Stimulated activated CD8-positive, alpha-beta memory T cell treated with anti-CD3 and anti-CD28 coated beads, Interleukin-4, amount 100 ng/mL, for 4 hours (primary cell): ENCODE measurements at regions not wholly inside any gene's neighbourhood (a gene's known extent, or its start where the extent isn't known, plus 50 kb on each side); places are given as distances from the start of the nearest gene placed in this dataset.

Source experiments
- DNase-seq, 2 donors: peaks; one replicate each; pipeline ENCODE4 v3.0.0-alpha.2; 2020; ENCODE audit warnings: low read depth in 2 of 2, low spot score in 1 of 2

GRCh38 chr9:20291201-20291600, 331.1 kb downstream of the MLLT3 start:
- DNase-seq: no peak

- no peak for DNase-seq
These were observed 332.0 kb downstream of the MLLT3 start for GRCh38 chr9:20290257-20290656.

- no peak for DNase-seq
These were observed 332.8 kb downstream of the MLLT3 start for GRCh38 chr9:20289423-20290010.

DNA sequence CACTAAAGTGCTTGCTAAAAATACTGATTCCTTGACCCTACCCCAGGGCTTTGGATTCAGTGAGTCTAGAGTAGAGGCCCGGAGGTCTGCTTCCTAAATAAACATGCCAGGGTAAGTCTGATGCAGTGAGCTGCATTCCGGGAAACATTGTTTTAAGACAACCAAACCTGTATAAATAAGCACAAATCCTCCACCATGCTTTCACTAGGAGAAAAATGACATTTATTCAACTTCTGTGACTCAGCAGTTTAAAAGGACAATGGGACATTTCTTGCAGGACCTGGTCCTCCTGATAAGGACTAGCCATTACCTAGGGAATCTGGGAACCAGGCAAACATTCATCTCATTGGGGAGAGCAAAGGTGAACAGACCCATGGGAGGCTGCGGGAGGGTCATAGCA, 335.3 kb downstream of the MLLT3 start:
- no peak for DNase-seq

- DNase-seq: no peak
These were observed 336.1 kb downstream of the MLLT3 start for GRCh38 chr9:20286154-20286700.

- no peak for DNase-seq
These were observed 337.6 kb downstream of the MLLT3 start for GRCh38 chr9:20284601-20285289.

DNA sequence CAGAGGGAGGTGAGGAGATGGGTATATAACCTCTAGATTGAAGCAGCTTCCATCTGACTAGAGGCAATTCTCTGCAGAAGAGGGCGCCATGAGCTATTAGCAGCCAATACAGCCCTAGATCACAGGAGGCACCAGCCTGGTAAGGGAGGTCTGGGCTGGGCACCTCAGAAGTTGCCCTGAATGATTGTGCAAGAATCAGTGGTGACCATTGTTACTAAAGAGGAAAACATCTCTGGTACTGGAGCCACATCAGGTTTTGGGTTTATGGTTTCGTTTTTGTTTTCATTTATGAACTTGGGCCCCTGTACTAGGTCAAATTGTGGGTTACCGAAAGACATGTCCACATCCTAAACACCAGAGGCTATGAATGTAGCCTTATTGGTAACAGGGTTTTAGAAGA, 342.0 kb downstream of the MLLT3 start:
- DNase-seq: no peak

- no peak for DNase-seq
These were observed 345.5 kb downstream of the MLLT3 start for GRCh38 chr9:20276762-20277161.

DNA sequence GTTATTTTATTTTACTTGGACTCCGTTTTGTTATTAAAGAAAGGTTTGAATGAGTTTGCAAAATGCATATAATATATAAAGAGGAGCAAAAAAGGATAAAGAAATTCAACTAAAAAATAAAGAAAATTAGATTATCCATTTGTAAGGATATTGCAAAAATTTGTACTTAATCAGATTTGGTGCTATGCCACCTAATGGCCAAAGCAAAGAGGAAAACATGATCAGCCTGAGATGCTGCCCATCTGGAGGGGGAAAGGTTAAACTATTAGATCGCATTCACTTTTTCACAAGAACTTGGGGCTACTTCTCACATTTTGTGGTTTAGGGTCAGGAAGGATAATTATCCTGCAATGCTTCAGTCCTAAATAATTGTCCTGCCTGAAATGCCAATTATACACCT, 350.6 kb downstream of the MLLT3 start:
- no peak for DNase-seq

DNA sequence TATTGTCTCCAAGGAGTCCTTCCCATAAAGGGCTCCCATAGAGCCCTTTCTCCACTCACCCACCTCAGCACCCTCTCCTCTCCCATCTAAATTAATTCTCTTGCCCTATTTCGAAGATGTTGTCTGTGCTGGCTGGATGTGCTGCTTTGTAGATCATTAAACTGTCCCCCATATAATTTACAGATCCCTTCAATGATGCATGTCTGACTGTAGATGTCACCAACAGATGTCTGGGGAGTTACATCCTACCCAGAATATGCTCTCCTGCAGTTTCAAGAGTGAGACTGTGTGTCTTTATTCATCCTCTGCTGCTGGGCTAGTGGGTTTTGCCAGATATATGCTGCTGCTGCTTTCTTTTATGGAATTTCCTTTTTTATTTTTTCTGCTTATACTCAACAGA, 351.2 kb downstream of the MLLT3 start:
- DNase-seq: no peak

GRCh38 chr9:20270161-20270560, 352.1 kb downstream of the MLLT3 start:
- DNase-seq: no peak

GRCh38 chr9:20269620-20270019, 352.7 kb downstream of the MLLT3 start:
- DNase-seq: no peak

DNA sequence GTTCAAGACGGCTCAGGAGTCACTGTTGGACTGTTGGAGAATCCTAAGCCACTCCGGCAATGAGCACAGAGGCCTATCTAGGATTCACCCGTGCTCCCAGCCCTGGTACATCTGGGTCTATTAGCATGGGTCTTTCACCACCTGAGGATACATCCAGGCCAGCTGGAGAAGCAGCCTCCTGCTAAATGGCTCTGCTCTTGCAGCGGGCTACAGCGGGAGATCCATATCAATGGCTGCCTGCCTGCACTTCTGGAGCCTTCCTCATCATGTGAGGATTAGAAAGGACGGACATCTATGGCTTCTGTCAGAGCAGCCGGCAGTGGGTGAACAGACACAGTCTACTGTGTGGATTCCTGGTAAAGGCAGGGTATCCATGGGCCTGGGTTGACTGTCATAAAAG, 357.4 kb downstream of the MLLT3 start:
- no peak for DNase-seq

- no peak for DNase-seq
These were observed 359.7 kb downstream of the MLLT3 start for GRCh38 chr9:20262611-20263010.

DNA sequence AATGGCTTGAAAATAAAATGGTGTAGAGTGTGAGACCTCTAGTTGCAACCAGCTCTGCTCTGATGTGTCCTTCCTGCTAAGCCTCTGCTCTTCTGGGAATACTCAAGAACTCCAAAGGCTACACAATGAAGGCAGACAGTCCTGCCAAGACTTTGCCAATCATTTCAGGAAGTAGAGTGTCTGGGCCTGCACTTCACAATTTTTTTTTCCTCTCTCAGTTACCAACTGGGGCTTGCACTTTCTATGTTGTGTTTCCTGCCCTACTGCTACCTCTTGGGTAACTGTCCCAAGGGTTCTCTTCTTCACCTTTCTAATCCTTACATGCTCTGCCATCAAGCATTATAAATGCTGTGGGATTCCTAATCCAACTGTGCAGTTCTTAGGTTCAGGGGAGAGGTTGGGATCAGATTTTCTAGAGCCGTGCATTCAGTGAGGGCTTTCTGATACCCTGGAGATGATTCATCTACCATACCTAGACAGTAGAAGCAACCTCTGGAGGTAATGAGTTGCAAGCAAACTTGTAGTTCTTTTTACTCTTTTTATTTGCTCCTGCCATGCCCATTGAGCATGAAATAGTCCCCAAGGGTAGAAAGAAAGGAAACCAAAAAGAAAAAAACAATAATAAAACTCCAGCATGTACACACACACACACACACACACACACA, 365.9 kb downstream of the MLLT3 start:
- no peak for DNase-seq

DNA sequence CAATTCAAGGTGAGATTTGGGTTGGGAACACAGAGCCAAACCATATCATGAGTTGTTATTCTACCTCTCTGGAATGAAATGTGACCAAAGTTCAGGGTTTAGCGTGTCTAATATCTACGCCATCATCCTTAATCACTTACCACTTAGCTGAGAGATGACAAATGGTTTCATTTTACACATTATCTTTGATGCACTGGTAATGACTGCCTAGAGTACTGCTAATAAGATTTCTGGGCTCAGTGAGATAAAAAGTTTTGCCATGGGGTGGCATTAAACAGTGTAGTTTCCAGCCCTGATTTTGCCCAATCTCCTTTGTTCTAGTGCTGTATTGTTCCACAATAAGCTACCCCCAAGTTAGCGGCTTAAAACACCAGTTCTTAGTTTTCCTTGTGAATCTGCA, 367.2 kb downstream of the MLLT3 start:
- DNase-seq: no peak

GRCh38 chr9:20253635-20254034, 368.7 kb downstream of the MLLT3 start:
- DNase-seq: no peak

- no peak for DNase-seq
These were observed 369.5 kb downstream of the MLLT3 start for GRCh38 chr9:20252778-20253177.

- no peak for DNase-seq
These were observed 371.5 kb downstream of the MLLT3 start for GRCh38 chr9:20250791-20251190.

- DNase-seq: no peak
These were observed 378.0 kb downstream of the MLLT3 start for GRCh38 chr9:20244271-20244670.

DNA sequence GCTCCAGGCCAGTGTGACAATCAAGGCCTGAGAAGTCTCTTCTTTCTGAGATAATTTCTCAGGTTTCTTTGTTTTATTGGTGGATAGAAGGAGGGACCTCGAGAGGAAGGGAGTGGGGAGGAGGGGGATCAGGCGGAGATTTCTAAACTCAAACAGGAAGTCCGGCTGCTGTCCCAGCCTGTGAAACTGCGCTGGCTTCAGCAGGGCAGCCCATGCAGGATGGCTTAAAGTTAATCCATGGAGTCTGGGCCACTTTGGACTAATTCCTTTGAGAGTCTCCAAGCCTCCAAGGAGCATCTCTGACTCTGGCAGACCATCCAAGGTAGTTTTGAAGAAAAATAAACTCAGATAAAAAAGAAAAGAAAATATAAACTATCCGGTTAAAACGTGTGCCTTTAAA, 378.5 kb downstream of the MLLT3 start:
- no peak for DNase-seq

DNA sequence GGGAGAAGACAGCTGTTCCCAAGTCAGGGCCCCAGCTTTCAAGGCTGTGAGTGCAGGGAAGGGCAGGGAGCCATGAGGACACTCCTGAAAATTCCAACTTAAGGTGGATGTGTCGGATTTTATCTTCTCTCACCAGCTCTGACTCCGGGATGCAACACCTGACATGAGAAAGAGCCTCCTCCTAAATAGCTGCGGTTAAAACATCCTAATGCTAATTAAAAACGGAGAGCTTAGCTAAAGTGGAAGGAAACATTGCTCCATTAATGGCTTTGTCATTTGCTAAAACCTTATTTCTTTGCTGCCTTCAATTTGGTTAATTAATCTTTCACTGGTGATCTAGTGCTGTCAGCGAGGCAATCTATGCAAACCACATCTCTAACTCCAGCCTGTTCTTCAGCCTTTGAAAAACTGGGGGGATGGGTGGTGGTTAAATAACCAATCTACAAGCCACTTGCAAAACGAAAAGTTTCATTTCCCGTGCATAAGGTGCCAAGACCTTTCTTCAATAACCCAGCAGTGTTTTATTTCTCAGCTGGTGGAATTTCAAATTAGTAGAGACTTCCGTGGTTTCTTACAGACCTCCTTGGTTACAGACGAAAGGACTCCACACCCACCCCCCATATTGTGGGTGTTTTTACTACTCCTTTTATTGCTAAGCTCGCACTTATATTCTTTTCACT, 379.6 kb downstream of the MLLT3 start:
- DNase-seq: no peak
